SK-N-SH treated with all-trans-retinoic acid at 6 μM for 48 hours (cell line): ENCODE measurements at regions not wholly inside any gene's neighbourhood (a gene's known extent, or its start where the extent isn't known, plus 50 kb on each side); places are given as distances from the start of the nearest gene placed in this dataset.

ENCODE experiments used
- ARNTL ChIP-seq: fragments of 450-650 bp; formaldehyde crosslinking; IDR thresholded peaks from 2 replicates; pipeline ENCODE4 v1.5.0; 2020; ENCODE audit warnings: low read depth, mild to moderate bottlenecking, moderate library complexity, borderline replicate concordance
- CREB5 ChIP-seq: fragments of 250-450 bp; sonication (Bioruptor Pico); IDR thresholded peaks from 2 replicates; pipeline ENCODE4 v1.5.1; 2020; ENCODE audit warnings: low read depth, mild to moderate bottlenecking, moderate library complexity
- RARB ChIP-seq: fragments of 250-450 bp; sonication (Bioruptor Pico); IDR thresholded peaks from 2 replicates; pipeline ENCODE4 v1.8.0; 2021; ENCODE audit warnings: mild to moderate bottlenecking, moderate library complexity
- SNAI2 ChIP-seq: fragments of 250-450 bp; sonication (Bioruptor Pico); IDR thresholded peaks from 2 replicates; pipeline ENCODE4 v1.5.0; 2020; ENCODE audit warnings: mild to moderate bottlenecking, moderate library complexity
- TCF4 ChIP-seq: fragments of 250-450 bp; sonication (Bioruptor Pico); IDR thresholded peaks from 2 replicates; pipeline ENCODE4 v1.8.0; 2021; ENCODE audit warnings: mild to moderate bottlenecking, moderate library complexity, borderline replicate concordance
- ZC3H10 ChIP-seq: fragments of 250-450 bp; sonication (Bioruptor Pico); IDR thresholded peaks from 2 replicates; pipeline ENCODE4 v1.5.1; 2021; ENCODE audit warnings: mild to moderate bottlenecking, moderate library complexity
- ZFP3 ChIP-seq: fragments of 250-450 bp; sonication (Bioruptor Pico); IDR thresholded peaks from 2 replicates; pipeline ENCODE4 v1.5.0; 2020; ENCODE audit warnings: mild to moderate bottlenecking, moderate library complexity
- ZNF565 ChIP-seq: fragments of 450-650 bp; formaldehyde crosslinking; conservative IDR thresholded peaks from 2 replicates; pipeline ENCODE4 v1.5.0; 2020; ENCODE audit warnings: low read depth, mild to moderate bottlenecking, moderate library complexity
- ZNF70 ChIP-seq: fragments of 450-650 bp; formaldehyde crosslinking; IDR thresholded peaks from 2 replicates; pipeline ENCODE4 v1.5.0; 2020; ENCODE audit warnings: mild to moderate bottlenecking, moderate library complexity
- TF ChIP-seq, protein P1 (sequence below): fragments of 250-450 bp; sonication (Bioruptor Pico); IDR thresholded peaks from 2 replicates; pipeline ENCODE4 v1.5.0; 2020; ENCODE audit warnings: mild to moderate bottlenecking, moderate library complexity
- TF ChIP-seq, protein P2 (sequence below): fragments of 250-450 bp; sonication (Bioruptor Pico); IDR thresholded peaks from 2 replicates; pipeline ENCODE4 v1.8.0; 2020; ENCODE audit warnings: mild to moderate bottlenecking, moderate library complexity, borderline replicate concordance

DNA sequence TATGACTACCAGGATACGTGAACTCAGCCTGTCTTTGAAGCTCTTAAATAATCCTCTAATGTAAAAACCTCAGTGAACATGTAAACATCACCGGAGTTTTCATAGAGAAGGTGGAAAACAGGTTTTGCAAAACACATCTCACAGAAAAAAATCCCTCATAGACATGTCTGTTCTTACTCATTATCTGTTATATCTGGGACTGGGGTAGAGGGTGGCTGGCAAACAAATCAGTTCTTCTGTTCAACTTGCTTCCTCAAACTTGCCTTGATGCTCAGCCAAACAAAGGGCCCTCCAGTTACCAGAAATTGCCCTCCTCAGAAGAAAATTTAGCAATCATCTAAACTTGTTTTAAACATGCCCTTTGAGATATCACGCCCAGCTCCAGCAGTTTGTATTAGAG is 66.1 kb upstream of the CXADR start:
- TF ChIP-seq CREB5 (CRISPR knock-in tag) (no peak), TCF4 (CRISPR knock-in tag) (no peak), RARB (CRISPR knock-in tag) (no peak), ZNF565 (CRISPR knock-in tag) (no peak), ZFP3 (CRISPR knock-in tag) (no peak), SNAI2 (no peak), ZC3H10 (CRISPR knock-in tag) (no peak), ARNTL (CRISPR knock-in tag) (no peak), ZNF70 (CRISPR knock-in tag) (no peak)
- TF ChIP-seq, protein P1, sequence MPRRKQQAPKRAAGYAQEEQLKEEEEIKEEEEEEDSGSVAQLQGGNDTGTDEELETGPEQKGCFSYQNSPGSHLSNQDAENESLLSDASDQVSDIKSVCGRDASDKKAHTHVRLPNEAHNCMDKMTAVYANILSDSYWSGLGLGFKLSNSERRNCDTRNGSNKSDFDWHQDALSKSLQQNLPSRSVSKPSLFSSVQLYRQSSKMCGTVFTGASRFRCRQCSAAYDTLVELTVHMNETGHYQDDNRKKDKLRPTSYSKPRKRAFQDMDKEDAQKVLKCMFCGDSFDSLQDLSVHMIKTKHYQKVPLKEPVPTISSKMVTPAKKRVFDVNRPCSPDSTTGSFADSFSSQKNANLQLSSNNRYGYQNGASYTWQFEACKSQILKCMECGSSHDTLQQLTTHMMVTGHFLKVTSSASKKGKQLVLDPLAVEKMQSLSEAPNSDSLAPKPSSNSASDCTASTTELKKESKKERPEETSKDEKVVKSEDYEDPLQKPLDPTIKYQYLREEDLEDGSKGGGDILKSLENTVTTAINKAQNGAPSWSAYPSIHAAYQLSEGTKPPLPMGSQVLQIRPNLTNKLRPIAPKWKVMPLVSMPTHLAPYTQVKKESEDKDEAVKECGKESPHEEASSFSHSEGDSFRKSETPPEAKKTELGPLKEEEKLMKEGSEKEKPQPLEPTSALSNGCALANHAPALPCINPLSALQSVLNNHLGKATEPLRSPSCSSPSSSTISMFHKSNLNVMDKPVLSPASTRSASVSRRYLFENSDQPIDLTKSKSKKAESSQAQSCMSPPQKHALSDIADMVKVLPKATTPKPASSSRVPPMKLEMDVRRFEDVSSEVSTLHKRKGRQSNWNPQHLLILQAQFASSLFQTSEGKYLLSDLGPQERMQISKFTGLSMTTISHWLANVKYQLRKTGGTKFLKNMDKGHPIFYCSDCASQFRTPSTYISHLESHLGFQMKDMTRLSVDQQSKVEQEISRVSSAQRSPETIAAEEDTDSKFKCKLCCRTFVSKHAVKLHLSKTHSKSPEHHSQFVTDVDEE, result no peak
- TF ChIP-seq, protein P2, sequence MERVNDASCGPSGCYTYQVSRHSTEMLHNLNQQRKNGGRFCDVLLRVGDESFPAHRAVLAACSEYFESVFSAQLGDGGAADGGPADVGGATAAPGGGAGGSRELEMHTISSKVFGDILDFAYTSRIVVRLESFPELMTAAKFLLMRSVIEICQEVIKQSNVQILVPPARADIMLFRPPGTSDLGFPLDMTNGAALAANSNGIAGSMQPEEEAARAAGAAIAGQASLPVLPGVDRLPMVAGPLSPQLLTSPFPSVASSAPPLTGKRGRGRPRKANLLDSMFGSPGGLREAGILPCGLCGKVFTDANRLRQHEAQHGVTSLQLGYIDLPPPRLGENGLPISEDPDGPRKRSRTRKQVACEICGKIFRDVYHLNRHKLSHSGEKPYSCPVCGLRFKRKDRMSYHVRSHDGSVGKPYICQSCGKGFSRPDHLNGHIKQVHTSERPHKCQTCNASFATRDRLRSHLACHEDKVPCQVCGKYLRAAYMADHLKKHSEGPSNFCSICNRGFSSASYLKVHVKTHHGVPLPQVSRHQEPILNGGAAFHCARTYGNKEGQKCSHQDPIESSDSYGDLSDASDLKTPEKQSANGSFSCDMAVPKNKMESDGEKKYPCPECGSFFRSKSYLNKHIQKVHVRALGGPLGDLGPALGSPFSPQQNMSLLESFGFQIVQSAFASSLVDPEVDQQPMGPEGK (CRISPR knock-in tag), result no peak
